ENCODE measurements at regions not wholly inside any gene's neighbourhood (a gene's known extent, or its start where the extent isn't known, plus 50 kb on each side); places are given as distances from the start of the nearest gene placed in this dataset.

DNA sequence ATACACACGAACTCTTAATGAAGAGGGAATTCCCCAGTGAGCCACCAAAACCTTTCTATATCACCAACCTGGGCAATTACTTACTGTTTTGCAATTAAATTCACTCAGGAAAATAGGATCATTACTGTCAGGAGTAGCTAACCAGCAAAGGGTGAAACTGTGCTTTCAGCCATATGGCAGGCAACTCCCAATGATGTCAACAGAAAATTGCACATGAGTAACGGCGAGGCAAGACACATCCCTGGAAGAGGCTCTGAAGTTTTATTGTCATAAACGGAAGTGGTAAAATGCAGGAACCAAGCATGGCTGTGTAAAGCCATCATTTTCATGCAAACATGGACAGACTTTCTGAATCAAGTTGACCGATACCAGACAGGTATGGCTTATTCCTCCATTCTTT is 548.9 kb upstream of the AUTS2 start:
- Mint-ChIP-seq H3K36me3 (ENCODE audit: low read depth, unreplicated experiment) (peaks cover 4% of the 10 kb centered on the region), H3K27me3 (ENCODE audit: unreplicated experiment) (peaks cover 5% of the 10 kb centered on the region), H3K9me3 (ENCODE audit: unreplicated experiment) (peaks cover 25% of the 10 kb centered on the region), H3K27ac (ENCODE audit: unreplicated experiment) (no peak overlapping the region), H3K4me1 (ENCODE audit: unreplicated experiment) (no peaks in the 10 kb centered on the region), H3K4me3 (ENCODE audit: unreplicated experiment) (no peak overlapping the region)
- no peak for DNase-seq (ENCODE audit: low spot score)
- TF ChIP-seq, protein P1, sequence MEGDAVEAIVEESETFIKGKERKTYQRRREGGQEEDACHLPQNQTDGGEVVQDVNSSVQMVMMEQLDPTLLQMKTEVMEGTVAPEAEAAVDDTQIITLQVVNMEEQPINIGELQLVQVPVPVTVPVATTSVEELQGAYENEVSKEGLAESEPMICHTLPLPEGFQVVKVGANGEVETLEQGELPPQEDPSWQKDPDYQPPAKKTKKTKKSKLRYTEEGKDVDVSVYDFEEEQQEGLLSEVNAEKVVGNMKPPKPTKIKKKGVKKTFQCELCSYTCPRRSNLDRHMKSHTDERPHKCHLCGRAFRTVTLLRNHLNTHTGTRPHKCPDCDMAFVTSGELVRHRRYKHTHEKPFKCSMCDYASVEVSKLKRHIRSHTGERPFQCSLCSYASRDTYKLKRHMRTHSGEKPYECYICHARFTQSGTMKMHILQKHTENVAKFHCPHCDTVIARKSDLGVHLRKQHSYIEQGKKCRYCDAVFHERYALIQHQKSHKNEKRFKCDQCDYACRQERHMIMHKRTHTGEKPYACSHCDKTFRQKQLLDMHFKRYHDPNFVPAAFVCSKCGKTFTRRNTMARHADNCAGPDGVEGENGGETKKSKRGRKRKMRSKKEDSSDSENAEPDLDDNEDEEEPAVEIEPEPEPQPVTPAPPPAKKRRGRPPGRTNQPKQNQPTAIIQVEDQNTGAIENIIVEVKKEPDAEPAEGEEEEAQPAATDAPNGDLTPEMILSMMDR (IDR thresholded peaks at IDR 0.05; ENCODE audit: unreplicated experiment) = no peak

DNA sequence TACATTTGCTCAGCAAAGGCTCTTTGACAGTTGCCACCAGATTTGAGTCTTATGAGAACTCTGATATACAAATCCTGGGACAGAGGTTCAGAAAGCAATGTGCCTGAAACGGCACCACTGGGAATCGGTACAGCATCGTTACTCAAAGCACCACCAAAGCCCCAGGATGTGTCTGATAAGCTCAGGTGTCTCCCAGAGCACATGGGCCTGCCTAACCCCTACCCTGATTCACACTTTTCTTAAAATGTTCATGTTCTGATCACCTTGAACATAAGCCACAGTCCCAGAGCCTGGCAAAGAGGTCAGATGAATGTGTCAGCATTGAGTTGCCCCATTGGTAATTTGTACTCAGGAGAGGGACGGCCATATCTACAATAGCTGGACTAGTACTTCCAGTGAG is 545.8 kb upstream of the AUTS2 start:
- no peak for DNase-seq (ENCODE audit: low spot score)
- no peak overlapping the region for H3K4me3 Mint-ChIP-seq (ENCODE audit: unreplicated experiment)
- peaks cover 4% of the 10 kb centered on the region for H3K36me3 Mint-ChIP-seq (ENCODE audit: low read depth, unreplicated experiment)
- TF ChIP-seq, protein P1 (IDR thresholded peaks at IDR 0.05; ENCODE audit: unreplicated experiment) = no peak
- H3K27ac Mint-ChIP-seq (ENCODE audit: unreplicated experiment) = no peak overlapping the region
- H3K9me3 Mint-ChIP-seq (ENCODE audit: unreplicated experiment) = peaks cover 16% of the 10 kb centered on the region
- H3K27me3 Mint-ChIP-seq (ENCODE audit: unreplicated experiment) = peaks cover 2% of the 10 kb centered on the region
- no peaks in the 10 kb centered on the region for H3K4me1 Mint-ChIP-seq (ENCODE audit: unreplicated experiment)

DNA sequence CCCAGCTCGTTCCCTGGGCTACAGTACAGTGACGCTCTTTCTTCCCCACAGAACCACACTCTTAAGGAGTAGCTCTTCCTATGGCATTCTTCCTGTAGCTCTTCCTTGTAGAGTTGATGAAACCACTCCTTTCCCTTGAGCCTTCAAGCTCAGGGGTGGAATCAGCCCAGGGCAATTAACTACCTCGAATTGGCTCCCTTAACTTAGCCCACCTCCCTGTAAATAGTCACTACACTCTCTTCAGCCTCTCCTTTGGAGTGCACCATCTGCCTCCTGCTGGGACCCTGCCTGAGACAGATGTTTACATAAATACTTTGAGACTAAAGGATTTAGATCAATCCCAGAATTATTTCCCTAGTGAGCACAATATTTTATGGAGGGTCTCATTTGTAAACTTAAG is 537.8 kb upstream of the AUTS2 start:
- H3K36me3 Mint-ChIP-seq (ENCODE audit: low read depth, unreplicated experiment) = no peaks in the 10 kb centered on the region
- H3K4me3 Mint-ChIP-seq (ENCODE audit: unreplicated experiment) = no peak overlapping the region
- no peak for DNase-seq (ENCODE audit: low spot score)
- TF ChIP-seq, protein P1 (IDR thresholded peaks at IDR 0.05; ENCODE audit: unreplicated experiment) = no peak
- no peaks in the 10 kb centered on the region for H3K4me1 Mint-ChIP-seq (ENCODE audit: unreplicated experiment)
- H3K27me3 Mint-ChIP-seq (ENCODE audit: unreplicated experiment) = no peaks in the 10 kb centered on the region
- peaks cover 3% of the 10 kb centered on the region for H3K9me3 Mint-ChIP-seq (ENCODE audit: unreplicated experiment)
- H3K27ac Mint-ChIP-seq (ENCODE audit: unreplicated experiment) = no peak overlapping the region

DNA sequence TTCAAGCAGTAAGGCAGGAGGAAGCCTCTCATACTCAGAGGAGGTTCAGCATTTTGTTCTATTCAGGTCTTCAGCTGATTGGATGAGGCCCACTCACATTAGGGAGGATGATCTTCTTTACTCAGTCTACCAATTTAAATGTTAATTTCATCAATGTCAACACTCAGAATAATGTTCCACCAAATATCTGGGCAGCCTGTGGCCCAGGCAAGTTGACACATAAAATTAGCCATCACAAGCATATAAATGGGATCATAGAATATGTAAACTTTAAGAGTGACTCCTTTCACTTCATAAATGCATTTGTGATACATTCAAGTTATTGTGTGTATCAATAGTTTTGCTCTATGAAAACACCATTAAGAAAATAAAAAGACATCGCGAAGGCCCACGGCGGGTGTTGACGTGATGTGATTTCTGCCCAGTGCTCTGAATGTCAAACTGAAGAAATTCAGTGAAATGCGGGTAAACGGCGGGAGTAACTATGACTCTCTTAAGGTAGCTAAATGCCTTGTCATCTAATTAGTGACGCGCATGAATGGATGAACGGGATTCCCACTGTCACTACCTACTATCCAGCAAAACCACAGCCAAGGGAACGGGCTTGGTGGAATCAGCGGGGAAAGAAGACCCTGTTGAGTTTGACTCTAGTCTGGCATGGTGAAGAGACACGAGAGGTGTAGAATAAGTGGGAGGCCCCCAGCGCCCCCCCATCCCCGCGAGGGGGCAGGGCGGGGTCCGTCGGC is 536.1 kb upstream of the AUTS2 start:
- H3K36me3 Mint-ChIP-seq (ENCODE audit: low read depth, unreplicated experiment) = no peaks in the 10 kb centered on the region
- no peak overlapping the region for H3K27ac Mint-ChIP-seq (ENCODE audit: unreplicated experiment)
- H3K9me3 Mint-ChIP-seq (ENCODE audit: unreplicated experiment) = peaks cover 9% of the 10 kb centered on the region
- TF ChIP-seq, protein P1 (IDR thresholded peaks at IDR 0.05; ENCODE audit: unreplicated experiment) = no peak
- no peak for DNase-seq (ENCODE audit: low spot score)
- H3K4me3 Mint-ChIP-seq (ENCODE audit: unreplicated experiment) = no peak overlapping the region
- no peaks in the 10 kb centered on the region for H3K4me1 Mint-ChIP-seq (ENCODE audit: unreplicated experiment)
- H3K27me3 Mint-ChIP-seq (ENCODE audit: unreplicated experiment) = no peaks in the 10 kb centered on the region

DNA sequence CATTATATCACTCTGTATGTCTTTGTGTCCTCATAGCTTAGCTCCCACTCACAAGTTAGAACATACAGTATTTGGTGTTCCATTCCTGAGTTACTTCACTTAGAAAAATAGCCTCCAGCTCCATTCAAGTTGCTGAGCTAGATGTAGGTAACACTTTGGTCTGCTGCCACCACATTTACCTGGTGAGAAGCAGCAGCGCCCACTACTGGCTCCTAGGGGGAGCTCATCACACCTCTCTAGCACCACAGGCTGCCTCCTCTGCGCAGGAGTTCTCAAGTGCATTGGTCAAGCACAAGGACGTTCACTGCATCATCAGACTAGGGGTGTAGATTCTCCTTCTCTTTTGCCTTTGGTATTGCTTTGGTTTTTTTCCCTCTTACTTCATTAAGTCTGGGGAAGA is 530.9 kb upstream of the AUTS2 start:
- TF ChIP-seq, protein P1 (IDR thresholded peaks at IDR 0.05; ENCODE audit: unreplicated experiment) = no peak
- peaks cover 1% of the 10 kb centered on the region for H3K27me3 Mint-ChIP-seq (ENCODE audit: unreplicated experiment)
- H3K9me3 Mint-ChIP-seq (ENCODE audit: unreplicated experiment) = peaks cover 32% of the 10 kb centered on the region
- H3K27ac Mint-ChIP-seq (ENCODE audit: unreplicated experiment) = no peak overlapping the region
- H3K36me3 Mint-ChIP-seq (ENCODE audit: low read depth, unreplicated experiment) = peaks cover 8% of the 10 kb centered on the region
- no peak for DNase-seq (ENCODE audit: low spot score)
- no peaks in the 10 kb centered on the region for H3K4me1 Mint-ChIP-seq (ENCODE audit: unreplicated experiment)
- H3K4me3 Mint-ChIP-seq (ENCODE audit: unreplicated experiment) = no peak overlapping the region
